ENCODE measurements at regions not wholly inside any gene's neighbourhood (a gene's known extent, or its start where the extent isn't known, plus 50 kb on each side); places are given as distances from the start of the nearest gene placed in this dataset.
A peak's percentile ranks its signal among the peaks of the same experiment; 100 is the strongest.

GRCh38 chr7:49324040-49324439, 399.7 kb downstream of the CDC14C start:
- H3K9me3 Mint-ChIP-seq (ENCODE audit: unreplicated experiment), result no peaks in the 10 kb centered on the region
- no peak for DNase-seq (ENCODE audit: unreplicated experiment)
- H3K4me3 Mint-ChIP-seq (ENCODE audit: unreplicated experiment), result no peak overlapping the region
- peaks cover 56% of the 10 kb centered on the region for H3K27me3 Mint-ChIP-seq (ENCODE audit: insufficient read depth, unreplicated experiment)
- TF ChIP-seq, protein P1, sequence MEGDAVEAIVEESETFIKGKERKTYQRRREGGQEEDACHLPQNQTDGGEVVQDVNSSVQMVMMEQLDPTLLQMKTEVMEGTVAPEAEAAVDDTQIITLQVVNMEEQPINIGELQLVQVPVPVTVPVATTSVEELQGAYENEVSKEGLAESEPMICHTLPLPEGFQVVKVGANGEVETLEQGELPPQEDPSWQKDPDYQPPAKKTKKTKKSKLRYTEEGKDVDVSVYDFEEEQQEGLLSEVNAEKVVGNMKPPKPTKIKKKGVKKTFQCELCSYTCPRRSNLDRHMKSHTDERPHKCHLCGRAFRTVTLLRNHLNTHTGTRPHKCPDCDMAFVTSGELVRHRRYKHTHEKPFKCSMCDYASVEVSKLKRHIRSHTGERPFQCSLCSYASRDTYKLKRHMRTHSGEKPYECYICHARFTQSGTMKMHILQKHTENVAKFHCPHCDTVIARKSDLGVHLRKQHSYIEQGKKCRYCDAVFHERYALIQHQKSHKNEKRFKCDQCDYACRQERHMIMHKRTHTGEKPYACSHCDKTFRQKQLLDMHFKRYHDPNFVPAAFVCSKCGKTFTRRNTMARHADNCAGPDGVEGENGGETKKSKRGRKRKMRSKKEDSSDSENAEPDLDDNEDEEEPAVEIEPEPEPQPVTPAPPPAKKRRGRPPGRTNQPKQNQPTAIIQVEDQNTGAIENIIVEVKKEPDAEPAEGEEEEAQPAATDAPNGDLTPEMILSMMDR (IDR thresholded peaks at IDR 0.05; ENCODE audit: unreplicated experiment), result no peak
- intact Hi-C loops (cut with micrococcal nuclease), result loop anchor here (1.0 to 10.0 kb wide), 7 partner anchors 54 to 1025 kb away; no protein-coding TSS in a partner anchor
- ChIA-PET CTCF (interaction anchor here (0.6 to 1.8 kb wide), 14 partner anchors 9 to 901 kb away, joined by 3 to 10 read pairs (median 4); no protein-coding TSS in a partner anchor), POLR2A (interaction anchor here (0.7 kb wide), 1 partner anchor 986 kb away, joined by 3 read pairs; no protein-coding TSS in a partner anchor)
- H3K4me1 Mint-ChIP-seq (ENCODE audit: insufficient read depth, unreplicated experiment), result no peaks in the 10 kb centered on the region
- no peak overlapping the region for H3K27ac Mint-ChIP-seq (ENCODE audit: low read depth, unreplicated experiment)
- BruUV-seq (replicated peaks), result no TSS peak
- H3K36me3 Mint-ChIP-seq (ENCODE audit: insufficient read depth, unreplicated experiment), result no peaks in the 10 kb centered on the region

DNA sequence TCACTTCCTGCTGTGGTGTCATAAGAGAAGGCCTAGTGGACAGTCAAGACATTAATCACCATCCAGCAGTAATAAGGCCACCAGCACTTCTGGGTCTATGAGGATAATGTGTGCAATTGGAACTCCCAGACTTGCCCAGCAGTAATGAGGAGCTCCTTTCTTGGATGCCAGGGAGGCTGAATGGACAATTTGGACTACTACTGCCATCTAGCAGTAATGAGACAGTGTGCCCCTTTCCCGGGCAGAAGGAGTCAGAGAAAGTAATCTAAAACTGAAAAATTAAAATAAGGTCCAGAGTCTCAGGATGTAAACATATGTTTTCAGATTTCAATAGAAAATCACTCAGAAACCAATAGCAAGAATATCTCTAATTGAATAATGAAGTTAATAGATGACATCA, 400.4 kb downstream of the CDC14C start:
- POLR2A ChIA-PET, result interaction anchor here (0.7 kb wide), 1 partner anchor 987 kb away, joined by 3 read pairs; no protein-coding TSS in a partner anchor
- CTCF ChIA-PET, result interaction anchor here (0.6 to 1.8 kb wide), 17 partner anchors 9 to 1025 kb away, joined by 3 to 10 read pairs (median 5); no protein-coding TSS in a partner anchor
- H3K27ac Mint-ChIP-seq (ENCODE audit: low read depth, unreplicated experiment), result no peak overlapping the region
- DNase-seq (ENCODE audit: unreplicated experiment), result peak; percentile 47
- no peaks in the 10 kb centered on the region for H3K4me1 Mint-ChIP-seq (ENCODE audit: insufficient read depth, unreplicated experiment)
- H3K4me3 Mint-ChIP-seq (ENCODE audit: unreplicated experiment), result no peak overlapping the region
- H3K9me3 Mint-ChIP-seq (ENCODE audit: unreplicated experiment), result no peaks in the 10 kb centered on the region
- no peaks in the 10 kb centered on the region for H3K36me3 Mint-ChIP-seq (ENCODE audit: insufficient read depth, unreplicated experiment)
- intact Hi-C loops (cut with micrococcal nuclease), result loop anchor here (1.0 to 10.0 kb wide), 7 partner anchors 54 to 1026 kb away; no protein-coding TSS in a partner anchor
- BruUV-seq (replicated peaks), result no TSS peak
- H3K27me3 Mint-ChIP-seq (ENCODE audit: insufficient read depth, unreplicated experiment), result peaks cover 58% of the 10 kb centered on the region
- TF ChIP-seq, protein P1 (IDR thresholded peaks at IDR 0.05; ENCODE audit: unreplicated experiment), result peak; percentile 39

DNA sequence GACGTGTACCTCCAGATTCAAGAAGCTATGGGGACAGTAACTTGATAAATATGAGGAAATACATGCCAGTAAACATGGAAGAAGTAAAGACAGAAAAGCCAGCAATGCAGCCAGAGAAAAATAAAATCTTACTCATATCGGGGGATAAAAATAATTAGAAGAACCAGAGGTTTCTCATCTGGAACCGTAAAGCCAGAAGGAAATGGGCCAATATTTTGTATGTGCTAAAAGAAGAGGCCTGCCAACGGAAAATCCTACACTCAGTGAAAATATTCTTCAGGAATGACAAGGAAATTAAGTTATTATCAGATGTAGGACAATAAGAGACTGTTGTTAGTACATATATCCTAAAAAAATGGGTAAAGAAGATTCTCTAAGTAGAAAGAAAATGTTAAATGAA, 401.2 kb downstream of the CDC14C start:
- no peak for DNase-seq (ENCODE audit: unreplicated experiment)
- H3K27me3 Mint-ChIP-seq (ENCODE audit: insufficient read depth, unreplicated experiment), result peaks cover 58% of the 10 kb centered on the region
- TF ChIP-seq, protein P1 (IDR thresholded peaks at IDR 0.05; ENCODE audit: unreplicated experiment), result no peak
- no peak overlapping the region for H3K4me3 Mint-ChIP-seq (ENCODE audit: unreplicated experiment)
- no peaks in the 10 kb centered on the region for H3K4me1 Mint-ChIP-seq (ENCODE audit: insufficient read depth, unreplicated experiment)
- intact Hi-C loops (cut with micrococcal nuclease), result loop anchor here (2.0 to 10.0 kb wide), 3 partner anchors 451 to 1027 kb away; no protein-coding TSS in a partner anchor
- ChIA-PET POLR2A (no interaction called here), CTCF (interaction anchor here (1.2 to 1.8 kb wide), 6 partner anchors 10 to 1026 kb away, joined by 5 to 10 read pairs (median 6); no protein-coding TSS in a partner anchor)
- H3K36me3 Mint-ChIP-seq (ENCODE audit: insufficient read depth, unreplicated experiment), result no peaks in the 10 kb centered on the region
- no peaks in the 10 kb centered on the region for H3K9me3 Mint-ChIP-seq (ENCODE audit: unreplicated experiment)
- H3K27ac Mint-ChIP-seq (ENCODE audit: low read depth, unreplicated experiment), result no peak overlapping the region
- no TSS peak for BruUV-seq (replicated peaks)

- Mint-ChIP-seq H3K4me1 (ENCODE audit: insufficient read depth, unreplicated experiment) (no peaks in the 10 kb centered on the region), H3K9me3 (ENCODE audit: unreplicated experiment) (no peaks in the 10 kb centered on the region), H3K4me3 (ENCODE audit: unreplicated experiment) (no peak overlapping the region), H3K27me3 (ENCODE audit: insufficient read depth, unreplicated experiment) (peaks cover 68% of the 10 kb centered on the region), H3K36me3 (ENCODE audit: insufficient read depth, unreplicated experiment) (no peaks in the 10 kb centered on the region), H3K27ac (ENCODE audit: low read depth, unreplicated experiment) (no peak overlapping the region)
- CTCF ChIA-PET, result interaction anchor here (1.0 to 1.1 kb wide), 2 partner anchors 11 to 325 kb away, joined by 3 to 4 read pairs; no protein-coding TSS in a partner anchor
- no TSS peak for BruUV-seq (replicated peaks)
- POLR2A ChIA-PET, result no interaction called here
- TF ChIP-seq, protein P1 (IDR thresholded peaks at IDR 0.05; ENCODE audit: unreplicated experiment), result no peak
- intact Hi-C loops (cut with micrococcal nuclease), result loop anchor here (10.0 kb wide), 2 partner anchors 452 to 902 kb away; no protein-coding TSS in a partner anchor
- no peak for DNase-seq (ENCODE audit: unreplicated experiment)
These were observed 402.8 kb downstream of the CDC14C start for GRCh38 chr7:49327155-49327554.

All from MCF 10A (cell line).